GM04504 (cell line): ENCODE measurements at regions not wholly inside any gene's neighbourhood (a gene's known extent, or its start where the extent isn't known, plus 50 kb on each side); places are given as distances from the start of the nearest gene placed in this dataset.

ENCODE experiments used
- DNase-seq: peaks from one replicate; pipeline ENCODE4 v3.0.0-alpha.2; 2012; ENCODE audit warnings: low read depth

- DNase-seq = no peak
These were observed 153.4 kb upstream of the PTCH1 start for GRCh38 chr9:95670122-95670521.

- DNase-seq = no peak
These were observed 152.5 kb upstream of the PTCH1 start for GRCh38 chr9:95669253-95669652.

GRCh38 chr9:95667789-95668188 is 151.0 kb upstream of the PTCH1 start:
- no peak for DNase-seq

GRCh38 chr9:95666785-95667155 is 150.0 kb upstream of the PTCH1 start:
- DNase-seq = no peak

- no peak for DNase-seq
These were observed 149.5 kb upstream of the PTCH1 start for GRCh38 chr9:95666096-95666784.

GRCh38 chr9:95653246-95653645 is 136.5 kb upstream of the PTCH1 start:
- no peak for DNase-seq

- DNase-seq = no peak
These were observed 133.9 kb upstream of the PTCH1 start for GRCh38 chr9:95650720-95651119.

GRCh38 chr9:95649801-95650213 is 133.0 kb upstream of the PTCH1 start:
- peak; percentile 12 for DNase-seq

GRCh38 chr9:95648225-95648624 is 131.5 kb upstream of the PTCH1 start:
- no peak for DNase-seq

- no peak for DNase-seq
These were observed 129.2 kb upstream of the PTCH1 start for GRCh38 chr9:95645992-95646391.

- no peak for DNase-seq
These were observed 128.8 kb upstream of the PTCH1 start for GRCh38 chr9:95645579-95645978.

- no peak for DNase-seq
These were observed 127.6 kb upstream of the PTCH1 start for GRCh38 chr9:95644377-95644776.

GRCh38 chr9:95643619-95644018 is 126.8 kb upstream of the PTCH1 start:
- no peak for DNase-seq

- no peak for DNase-seq
These were observed 125.4 kb upstream of the PTCH1 start for GRCh38 chr9:95642189-95642588.

- DNase-seq = no peak
These were observed 124.8 kb upstream of the PTCH1 start for GRCh38 chr9:95641586-95641985.

- no peak for DNase-seq
These were observed 123.6 kb upstream of the PTCH1 start for GRCh38 chr9:95640336-95640735.

- no peak for DNase-seq
These were observed 119.4 kb upstream of the PTCH1 start for GRCh38 chr9:95635986-95636671.

GRCh38 chr9:95634536-95634935 is 117.8 kb upstream of the PTCH1 start:
- DNase-seq = no peak

- no peak for DNase-seq
These were observed 117.3 kb upstream of the PTCH1 start for GRCh38 chr9:95634114-95634513.

- no peak for DNase-seq
These were observed 112.8 kb upstream of the PTCH1 start for GRCh38 chr9:95629585-95629984.

GRCh38 chr9:95627802-95628201 is 111.0 kb upstream of the PTCH1 start:
- no peak for DNase-seq

- DNase-seq = no peak
These were observed 110.3 kb upstream of the PTCH1 start for GRCh38 chr9:95626885-95627558.

- DNase-seq = no peak
These were observed 109.6 kb upstream of the PTCH1 start for GRCh38 chr9:95626341-95626740.
